IMR-90 (cell line): ENCODE measurements at regions not wholly inside any gene's neighbourhood (a gene's known extent, or its start where the extent isn't known, plus 50 kb on each side); places are given as distances from the start of the nearest gene placed in this dataset.
"Not testable (repeated sequence)": the region's sequence is repeated elsewhere in the genome, so short reads cannot be mapped to it uniquely, and the experiment has no call there.

Source experiments
- MXI1 ChIP-seq: IDR thresholded peaks from 2 replicates; pipeline ENCODE4 v1.6.1; 2012; ENCODE audit warnings: low read depth, mild to moderate bottlenecking, low read length, moderate library complexity, borderline replicate concordance
- POLR2A ChIP-seq: IDR thresholded peaks from 2 replicates; pipeline ENCODE4 v1.6.1; 2012; ENCODE audit warnings: mild to moderate bottlenecking, low read depth, low read length
- TF ChIP-seq, protein P1 (sequence below): conservative IDR thresholded peaks from 2 replicates; pipeline ENCODE4 v1.5.1; 2012; ENCODE audit warnings: mild to moderate bottlenecking, low read depth, low read length, improper control_type of control experiment

DNA sequence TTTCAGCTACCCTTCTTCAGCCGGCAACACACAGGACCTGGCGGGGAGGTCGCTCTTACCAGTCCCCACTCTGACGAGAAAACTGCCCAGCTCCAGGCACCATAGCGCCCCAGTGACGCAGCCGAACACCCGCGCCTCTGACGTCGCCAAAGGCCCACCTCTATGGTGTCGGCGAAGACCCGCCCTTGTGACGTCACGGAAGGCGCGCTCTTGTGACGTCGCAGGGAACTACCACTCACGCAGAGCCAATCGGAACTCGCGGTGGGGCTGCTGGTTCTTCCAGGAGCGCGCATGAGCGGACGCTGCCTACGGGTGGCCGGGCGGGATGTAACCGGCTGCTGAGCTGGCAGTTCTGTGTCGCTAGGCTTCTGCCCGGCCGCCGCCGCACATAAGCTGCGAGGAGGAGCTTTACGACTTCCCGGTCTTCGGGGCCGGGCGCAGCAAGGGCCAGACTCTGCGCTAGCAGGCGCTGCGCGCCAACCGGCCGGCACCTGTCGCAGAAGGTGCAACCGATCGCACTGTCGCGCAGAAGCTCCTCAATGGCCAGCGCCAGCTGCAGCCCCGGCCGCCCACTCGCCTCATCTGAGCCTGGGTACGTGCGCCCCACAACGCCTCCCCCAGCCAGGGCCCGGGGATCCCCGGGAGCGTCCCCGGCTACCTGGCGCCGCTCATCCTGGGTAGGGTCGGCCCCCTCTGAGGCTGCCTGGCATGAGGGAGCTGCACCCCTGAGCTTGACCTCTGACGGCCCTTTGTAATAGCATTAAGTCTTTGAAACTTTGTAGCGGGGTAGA, 121.3 kb upstream of the FBXO28 start:
- TF ChIP-seq POLR2A, result peak; percentile 60
- not testable (repeated sequence) for TF ChIP-seq MXI1
- TF ChIP-seq, protein P1, sequence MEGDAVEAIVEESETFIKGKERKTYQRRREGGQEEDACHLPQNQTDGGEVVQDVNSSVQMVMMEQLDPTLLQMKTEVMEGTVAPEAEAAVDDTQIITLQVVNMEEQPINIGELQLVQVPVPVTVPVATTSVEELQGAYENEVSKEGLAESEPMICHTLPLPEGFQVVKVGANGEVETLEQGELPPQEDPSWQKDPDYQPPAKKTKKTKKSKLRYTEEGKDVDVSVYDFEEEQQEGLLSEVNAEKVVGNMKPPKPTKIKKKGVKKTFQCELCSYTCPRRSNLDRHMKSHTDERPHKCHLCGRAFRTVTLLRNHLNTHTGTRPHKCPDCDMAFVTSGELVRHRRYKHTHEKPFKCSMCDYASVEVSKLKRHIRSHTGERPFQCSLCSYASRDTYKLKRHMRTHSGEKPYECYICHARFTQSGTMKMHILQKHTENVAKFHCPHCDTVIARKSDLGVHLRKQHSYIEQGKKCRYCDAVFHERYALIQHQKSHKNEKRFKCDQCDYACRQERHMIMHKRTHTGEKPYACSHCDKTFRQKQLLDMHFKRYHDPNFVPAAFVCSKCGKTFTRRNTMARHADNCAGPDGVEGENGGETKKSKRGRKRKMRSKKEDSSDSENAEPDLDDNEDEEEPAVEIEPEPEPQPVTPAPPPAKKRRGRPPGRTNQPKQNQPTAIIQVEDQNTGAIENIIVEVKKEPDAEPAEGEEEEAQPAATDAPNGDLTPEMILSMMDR, result not testable (repeated sequence)
